Caki2 (cell line): ENCODE measurements at regions not wholly inside any gene's neighbourhood (a gene's known extent, or its start where the extent isn't known, plus 50 kb on each side); places are given as distances from the start of the nearest gene placed in this dataset.

ENCODE experiments used
- DNase-seq: peaks from one replicate; pipeline ENCODE4 v3.0.0-alpha.2; 2015; ENCODE audit warnings: low read depth
- in situ Hi-C: cut with HindIII; loops from 2 replicates; pipeline ENCODE4 v1.10.0; 2016; ENCODE audit warnings: low sequenced_read_pairs, low pct_unique_long_range_greater_than_20kb, mixed read lengths

- in situ Hi-C loops: no loop called here
- DNase-seq: no peak
Measured at GRCh38 chr11:70834277-70834940, 418.0 kb downstream of the SHANK2 start.

GRCh38 chr11:70834984-70835560 is 417.3 kb downstream of the SHANK2 start:
- in situ Hi-C loops: no loop called here

GRCh38 chr11:70836071-70836470 is 416.3 kb downstream of the SHANK2 start:
- no peak for DNase-seq
- in situ Hi-C loops: no loop called here

More at GRCh38 chr11:70834984-70835560, 417.3 kb downstream of the SHANK2 start:
- no peak for DNase-seq

- DNase-seq: no peak
- in situ Hi-C loops: no loop called here
Measured at GRCh38 chr11:70838198-70838597, 414.2 kb downstream of the SHANK2 start.

- no peak for DNase-seq
- in situ Hi-C loops: no loop called here
Measured at GRCh38 chr11:70839851-70840250, 412.5 kb downstream of the SHANK2 start.

GRCh38 chr11:70841264-70841663 is 411.1 kb downstream of the SHANK2 start:
- in situ Hi-C loops: no loop called here

GRCh38 chr11:70842256-70842655 is 410.1 kb downstream of the SHANK2 start:
- in situ Hi-C loops: no loop called here
- DNase-seq: no peak

More at GRCh38 chr11:70841264-70841663, 411.1 kb downstream of the SHANK2 start:
- DNase-seq: no peak

GRCh38 chr11:70842701-70843100 is 409.7 kb downstream of the SHANK2 start:
- no peak for DNase-seq
- in situ Hi-C loops: no loop called here

- no peak for DNase-seq
- in situ Hi-C loops: no loop called here
Measured at GRCh38 chr11:70843906-70844305, 408.5 kb downstream of the SHANK2 start.

- in situ Hi-C loops: no loop called here
- DNase-seq: no peak
Measured at GRCh38 chr11:70844387-70844786, 408.0 kb downstream of the SHANK2 start.

GRCh38 chr11:70845591-70846041 is 406.8 kb downstream of the SHANK2 start:
- in situ Hi-C loops: no loop called here
- DNase-seq: no peak

GRCh38 chr11:70846781-70847655 is 405.4 kb downstream of the SHANK2 start:
- in situ Hi-C loops: no loop called here
- no peak for DNase-seq

GRCh38 chr11:70848243-70848750 is 404.1 kb downstream of the SHANK2 start:
- in situ Hi-C loops: no loop called here
- DNase-seq: no peak

GRCh38 chr11:70849031-70849430 is 403.3 kb downstream of the SHANK2 start:
- in situ Hi-C loops: no loop called here
- DNase-seq: no peak

GRCh38 chr11:70851308-70851707 is 401.1 kb downstream of the SHANK2 start:
- no peak for DNase-seq
- in situ Hi-C loops: no loop called here

GRCh38 chr11:70851907-70852306 is 400.5 kb downstream of the SHANK2 start:
- in situ Hi-C loops: no loop called here

GRCh38 chr11:70853068-70853769 is 399.2 kb downstream of the SHANK2 start:
- no peak for DNase-seq
- in situ Hi-C loops: no loop called here

More at GRCh38 chr11:70851907-70852306, 400.5 kb downstream of the SHANK2 start:
- DNase-seq: no peak

GRCh38 chr11:70853770-70854108 is 398.6 kb downstream of the SHANK2 start:
- in situ Hi-C loops: no loop called here
- DNase-seq: no peak
